KMS-11 (cell line): ENCODE measurements at regions not wholly inside any gene's neighbourhood (a gene's known extent, or its start where the extent isn't known, plus 50 kb on each side); places are given as distances from the start of the nearest gene placed in this dataset.

ENCODE experiments used
- H2AFZ ChIP-seq: fragments of 200-600 bp; sonication (generic); 2 replicates; pipeline ENCODE4 v1.6.1; 2016; ENCODE audit warnings: antibody characterized with exemption, mixed run types, low read depth
- H3K27ac ChIP-seq: fragments of 200-600 bp; sonication (generic); 2 replicates; pipeline ENCODE4 v1.6.1; 2016; ENCODE audit warnings: mild to moderate bottlenecking, mixed run types
- H3K27me3 ChIP-seq: fragments of 200-600 bp; sonication (generic); 2 replicates; pipeline ENCODE4 v1.6.1; 2017; ENCODE audit warnings: mild to moderate bottlenecking, low read depth, mixed run types, moderate library complexity; ENCODE audit not compliant: insufficient read depth
- H3K36me3 ChIP-seq: fragments of 200-600 bp; sonication (generic); 2 replicates; pipeline ENCODE4 v1.6.1; 2017; ENCODE audit warnings: mild to moderate bottlenecking, mixed run types; ENCODE audit not compliant: insufficient read depth
- H3K4me1 ChIP-seq: fragments of 200-600 bp; sonication (generic); 2 replicates; pipeline ENCODE4 v1.6.1; 2016; ENCODE audit warnings: mild to moderate bottlenecking, low read depth, mixed run types; ENCODE audit not compliant: poor library complexity, severe bottlenecking
- H3K4me2 ChIP-seq: fragments of 200-600 bp; sonication (generic); 2 replicates; pipeline ENCODE4 v1.7.0; 2016; ENCODE audit warnings: mild to moderate bottlenecking, mixed run types
- H3K4me3 ChIP-seq: fragments of 200-600 bp; sonication (generic); IDR thresholded peaks from 2 replicates; pipeline ENCODE4 v1.6.1; 2017; ENCODE audit warnings: low read depth, low read length, mixed read lengths; ENCODE audit not compliant: insufficient read depth
- H3K79me2 ChIP-seq: fragments of 200-600 bp; sonication (generic); 2 replicates; pipeline ENCODE4 v1.6.1; 2016; ENCODE audit warnings: low read depth, mixed run types; ENCODE audit not compliant: insufficient read depth
- H3K9ac ChIP-seq: fragments of 200-600 bp; sonication (generic); 2 replicates; pipeline ENCODE4 v1.6.1; 2016; ENCODE audit warnings: mild to moderate bottlenecking, mixed run types
- H4K20me1 ChIP-seq: fragments of 200-600 bp; sonication (generic); 2 replicates; pipeline ENCODE4 v1.6.1; 2016; ENCODE audit warnings: mild to moderate bottlenecking, mixed run types; ENCODE audit not compliant: insufficient read depth
- TF ChIP-seq, protein P1 (sequence below): fragments of 200-600 bp; sonication (generic); conservative IDR thresholded peaks from 2 replicates; pipeline ENCODE4 v1.6.1; 2017; ENCODE audit warnings: low read depth, mild to moderate bottlenecking, antibody characterized with exemption, low read length, moderate library complexity, mixed read lengths

DNA sequence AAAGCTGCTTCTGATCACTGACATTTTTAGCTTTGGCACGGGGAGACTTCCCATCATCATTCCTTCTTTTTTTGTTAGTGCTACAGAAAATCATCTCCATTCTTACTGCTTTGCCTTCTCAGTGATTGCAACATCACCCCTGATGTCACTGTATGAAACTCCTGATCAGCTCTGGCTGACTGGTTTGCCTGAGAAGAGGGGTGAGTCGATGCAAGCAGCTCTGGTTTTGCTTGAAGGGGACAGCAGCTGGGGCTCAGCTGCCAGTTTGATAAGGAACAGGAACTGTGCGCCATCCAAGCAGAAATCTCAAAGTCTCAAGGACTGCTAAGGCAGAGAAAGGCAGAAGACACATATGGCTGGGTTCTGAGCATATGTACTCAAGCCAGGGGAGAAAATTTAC, 808.5 kb upstream of the CELF2 start:
- TF ChIP-seq, protein P1, sequence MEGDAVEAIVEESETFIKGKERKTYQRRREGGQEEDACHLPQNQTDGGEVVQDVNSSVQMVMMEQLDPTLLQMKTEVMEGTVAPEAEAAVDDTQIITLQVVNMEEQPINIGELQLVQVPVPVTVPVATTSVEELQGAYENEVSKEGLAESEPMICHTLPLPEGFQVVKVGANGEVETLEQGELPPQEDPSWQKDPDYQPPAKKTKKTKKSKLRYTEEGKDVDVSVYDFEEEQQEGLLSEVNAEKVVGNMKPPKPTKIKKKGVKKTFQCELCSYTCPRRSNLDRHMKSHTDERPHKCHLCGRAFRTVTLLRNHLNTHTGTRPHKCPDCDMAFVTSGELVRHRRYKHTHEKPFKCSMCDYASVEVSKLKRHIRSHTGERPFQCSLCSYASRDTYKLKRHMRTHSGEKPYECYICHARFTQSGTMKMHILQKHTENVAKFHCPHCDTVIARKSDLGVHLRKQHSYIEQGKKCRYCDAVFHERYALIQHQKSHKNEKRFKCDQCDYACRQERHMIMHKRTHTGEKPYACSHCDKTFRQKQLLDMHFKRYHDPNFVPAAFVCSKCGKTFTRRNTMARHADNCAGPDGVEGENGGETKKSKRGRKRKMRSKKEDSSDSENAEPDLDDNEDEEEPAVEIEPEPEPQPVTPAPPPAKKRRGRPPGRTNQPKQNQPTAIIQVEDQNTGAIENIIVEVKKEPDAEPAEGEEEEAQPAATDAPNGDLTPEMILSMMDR = no peak
- Histone ChIP-seq H3K36me3 (no peaks in the 10 kb centered on the region), H3K9ac (no peak overlapping the region), H3K4me1 (peaks cover 34% of the 10 kb centered on the region), H3K79me2 (no peaks in the 10 kb centered on the region), H3K4me2 (no peak overlapping the region), H3K27ac (no peak overlapping the region), H3K27me3 (no peaks in the 10 kb centered on the region), H3K4me3 (no peak overlapping the region), H2AFZ (no peak overlapping the region; the same call in 1 of the 2 replicates), H4K20me1 (no peaks in the 10 kb centered on the region)

DNA sequence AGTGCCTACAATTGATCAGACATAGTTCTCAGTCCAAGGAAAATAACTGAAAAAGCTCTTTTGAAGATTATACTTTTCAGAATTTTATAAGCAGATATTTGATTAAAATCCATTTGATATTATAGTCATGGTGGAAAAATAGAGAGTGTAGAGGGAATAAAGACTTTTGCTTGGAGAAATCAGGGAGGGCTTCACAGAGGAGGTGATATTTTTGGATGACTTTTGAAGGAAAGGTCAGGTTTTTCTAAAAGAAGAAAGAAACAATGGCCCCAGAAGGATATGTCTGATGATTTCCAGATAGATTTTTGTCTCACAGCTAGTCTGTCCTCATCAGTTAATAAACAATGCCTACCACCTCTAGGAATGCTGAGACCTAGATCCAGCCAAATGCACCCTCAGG, 806.3 kb upstream of the CELF2 start:
- no peaks in the 10 kb centered on the region for H3K27me3 ChIP-seq
- no peaks in the 10 kb centered on the region for H3K36me3 ChIP-seq
- no peaks in the 10 kb centered on the region for H3K79me2 ChIP-seq
- H3K4me3 ChIP-seq = no peak overlapping the region
- no peaks in the 10 kb centered on the region for H4K20me1 ChIP-seq
- H3K4me2 ChIP-seq = no peak overlapping the region
- TF ChIP-seq, protein P1 = no peak
- H3K4me1 ChIP-seq = peaks cover 35% of the 10 kb centered on the region
- no peak overlapping the region for H3K9ac ChIP-seq
- H3K27ac ChIP-seq = no peak overlapping the region
- H2AFZ ChIP-seq = no peak overlapping the region

DNA sequence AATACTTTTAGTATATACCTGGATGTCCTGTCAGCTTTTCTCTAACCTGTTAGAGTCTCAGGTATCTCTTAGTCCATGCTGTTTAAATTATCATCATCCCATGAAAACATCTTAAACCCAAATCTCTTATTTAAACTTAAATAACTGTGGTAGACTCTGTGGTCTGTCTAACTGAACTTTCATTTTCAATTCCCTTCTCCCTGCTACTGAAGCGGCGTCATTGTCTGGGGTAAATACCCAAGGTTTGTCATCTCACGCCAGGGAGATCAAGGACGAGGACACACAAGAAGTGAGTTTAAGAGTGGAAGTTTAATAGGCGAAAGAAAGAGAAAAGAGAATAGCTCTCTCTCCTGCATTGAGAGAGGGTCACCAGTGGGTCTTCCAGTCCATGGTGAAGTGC, 804.4 kb upstream of the CELF2 start:
- no peaks in the 10 kb centered on the region for H4K20me1 ChIP-seq
- H2AFZ ChIP-seq = peak overlapping the region; percentile 38; the same call in 1 of the 2 replicates
- peaks cover 35% of the 10 kb centered on the region for H3K4me1 ChIP-seq
- peak overlapping the region; percentile 45 for H3K4me2 ChIP-seq
- H3K9ac ChIP-seq = no peak overlapping the region
- TF ChIP-seq, protein P1 = no peak
- H3K36me3 ChIP-seq = no peaks in the 10 kb centered on the region
- no peak overlapping the region for H3K4me3 ChIP-seq
- no peaks in the 10 kb centered on the region for H3K27me3 ChIP-seq
- no peaks in the 10 kb centered on the region for H3K79me2 ChIP-seq
- peak overlapping the region; percentile 8; the same call in 1 of the 2 replicates for H3K27ac ChIP-seq

DNA sequence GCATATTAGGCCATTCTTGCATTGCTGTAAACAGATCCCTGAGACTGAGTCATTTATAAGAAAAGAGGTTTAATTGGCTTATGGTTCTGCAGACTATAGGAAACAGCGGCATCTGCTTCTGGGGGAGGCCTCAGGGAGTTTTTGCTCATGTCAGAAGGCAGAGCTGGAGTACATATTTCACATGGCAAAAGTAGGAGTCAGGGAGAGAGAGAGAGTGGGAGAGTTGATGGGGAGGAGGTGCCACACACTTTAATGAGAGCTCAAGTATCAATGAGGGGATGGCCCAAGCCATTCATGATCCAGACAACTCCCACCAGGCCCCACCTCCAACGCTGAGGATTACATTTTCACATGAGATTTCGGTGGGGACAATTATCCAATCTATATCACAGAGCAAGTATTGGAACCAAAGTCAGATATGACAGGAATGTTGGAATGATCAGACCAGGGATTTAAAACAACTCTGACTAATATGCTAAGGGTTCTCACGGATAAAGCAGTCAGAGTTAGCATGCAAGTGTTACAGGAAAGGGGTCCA, 795.3 kb upstream of the CELF2 start:
- Histone ChIP-seq H4K20me1 (no peaks in the 10 kb centered on the region), H3K36me3 (no peaks in the 10 kb centered on the region), H3K4me3 (no peak overlapping the region), H3K27ac (no peak overlapping the region), H2AFZ (no peak overlapping the region), H3K9ac (no peak overlapping the region), H3K79me2 (no peaks in the 10 kb centered on the region), H3K4me2 (no peak overlapping the region), H3K27me3 (no peaks in the 10 kb centered on the region), H3K4me1 (no peaks in the 10 kb centered on the region)
- TF ChIP-seq, protein P1 = no peak
